Astrocyte (in vitro differentiated cells and primary cell): ENCODE measurements at regions not wholly inside any gene's neighbourhood (a gene's known extent, or its start where the extent isn't known, plus 50 kb on each side); places are given as distances from the start of the nearest gene placed in this dataset.

Experiments
- EZH2 ChIP-seq: IDR thresholded peaks from 2 replicates; pipeline ENCODE4 v1.6.1; 2012; ENCODE audit warnings: mild to moderate bottlenecking, low read length, inconsistent platforms; ENCODE audit not compliant: insufficient read depth
- TF ChIP-seq, protein P1 (sequence below): IDR thresholded peaks from 2 replicates; pipeline ENCODE4 v1.5.1; 2011; ENCODE audit warnings: low read depth, mild to moderate bottlenecking, inconsistent platforms, low read length, moderate library complexity; ENCODE audit not compliant: insufficient read depth

DNA sequence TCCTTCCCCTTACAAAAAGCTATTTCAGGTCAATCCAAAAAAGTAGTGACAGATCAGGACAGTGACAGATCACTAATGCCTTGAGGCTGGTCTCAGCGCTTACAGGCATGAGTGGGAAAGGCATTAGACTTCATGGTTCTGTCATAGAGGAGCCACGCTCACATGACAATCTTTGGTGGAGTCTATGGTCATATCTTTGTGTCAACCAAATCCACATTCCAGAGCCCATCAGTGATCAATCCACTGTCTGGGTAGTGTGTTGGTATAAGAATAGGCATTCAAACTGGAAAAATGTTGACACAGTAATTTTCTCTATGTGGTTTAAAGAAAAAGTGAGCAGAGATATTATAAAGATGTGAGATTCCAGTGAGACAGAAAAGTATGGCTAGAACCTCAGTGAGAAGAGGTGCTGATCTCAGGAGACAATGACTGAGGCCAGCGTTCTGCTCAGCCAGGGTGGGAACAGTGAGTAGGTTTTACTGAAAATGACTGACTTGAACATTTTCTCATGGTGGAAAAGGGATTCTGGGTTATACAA is 215.0 kb downstream of the IRS1 start:
- TF ChIP-seq, protein P1, sequence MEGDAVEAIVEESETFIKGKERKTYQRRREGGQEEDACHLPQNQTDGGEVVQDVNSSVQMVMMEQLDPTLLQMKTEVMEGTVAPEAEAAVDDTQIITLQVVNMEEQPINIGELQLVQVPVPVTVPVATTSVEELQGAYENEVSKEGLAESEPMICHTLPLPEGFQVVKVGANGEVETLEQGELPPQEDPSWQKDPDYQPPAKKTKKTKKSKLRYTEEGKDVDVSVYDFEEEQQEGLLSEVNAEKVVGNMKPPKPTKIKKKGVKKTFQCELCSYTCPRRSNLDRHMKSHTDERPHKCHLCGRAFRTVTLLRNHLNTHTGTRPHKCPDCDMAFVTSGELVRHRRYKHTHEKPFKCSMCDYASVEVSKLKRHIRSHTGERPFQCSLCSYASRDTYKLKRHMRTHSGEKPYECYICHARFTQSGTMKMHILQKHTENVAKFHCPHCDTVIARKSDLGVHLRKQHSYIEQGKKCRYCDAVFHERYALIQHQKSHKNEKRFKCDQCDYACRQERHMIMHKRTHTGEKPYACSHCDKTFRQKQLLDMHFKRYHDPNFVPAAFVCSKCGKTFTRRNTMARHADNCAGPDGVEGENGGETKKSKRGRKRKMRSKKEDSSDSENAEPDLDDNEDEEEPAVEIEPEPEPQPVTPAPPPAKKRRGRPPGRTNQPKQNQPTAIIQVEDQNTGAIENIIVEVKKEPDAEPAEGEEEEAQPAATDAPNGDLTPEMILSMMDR: no peak
- no peak for TF ChIP-seq EZH2
